Pancreas (tissue), 10 donors: ENCODE measurements at regions not wholly inside any gene's neighbourhood (a gene's known extent, or its start where the extent isn't known, plus 50 kb on each side); places are given as distances from the start of the nearest gene placed in this dataset.
A peak's percentile ranks its signal among the peaks of the same experiment; 100 is the strongest.

ENCODE experiments used
- ATAC-seq, 4 donors: fragments of 200-7000 bp; cut with Tn5 transposase; one replicate each; pipeline versions ENCODE4 v1.8.0 to v1.9.1; 2020; ENCODE audit warnings: mild to moderate bottlenecking in 4 of 4, moderate library complexity in 4 of 4
- DNase-seq, 6 donors: peaks; one replicate each; pipeline ENCODE4 v3.0.0-alpha.2; 2020
- FAIRE-seq: peaks from 2 replicates; lab custom pipeline; 2012; peaks lifted over from hg19 to GRCh38; lab: Jason Lieb, UNC
- H3K27ac ChIP-seq, 4 donors: fragments of 200-600 bp; sonication (generic); 1 replicate in 3 of 4; 2 replicates in 1 of 4; pipeline versions ENCODE4 v1.5.0 to v1.8.0; 2020
- H3K27me3 ChIP-seq, 4 donors: fragments of 200-600 bp; one replicate each; pipeline ENCODE4 v1.8.0; 2021
- H3K36me3 ChIP-seq, 3 donors: fragments of 200-600 bp; sonication (generic) in 1 of 3; one replicate each; pipeline versions ENCODE4 v1.5.0 to v1.8.0; 2020 to 2021
- H3K4me1 ChIP-seq, 3 donors: fragments of 200-600 bp; one replicate each; pipeline ENCODE4 v1.8.0; 2021
- H3K4me3 ChIP-seq, 4 donors: fragments of 200-600 bp; sonication (generic) in 2 of 4; one replicate each; pipeline versions ENCODE4 v1.5.0 to v1.8.0; 2020 to 2021
- H3K9me3 ChIP-seq, 4 donors: fragments of 200-600 bp; one replicate each; pipeline ENCODE4 v1.8.0; 2021
- CTCF ChIP-seq, 4 donors: fragments of 200-600 bp; sonication (generic) in 3 of 4; IDR thresholded peaks; one replicate each; pipeline versions ENCODE4 v1.5.0 to v1.8.0; 2021; ENCODE audit warnings: antibody characterized with exemption in 4 of 4
- WGBS, 2 donors: extraction: QIAGEN DNeasy Blood & Tissue Kit; methylation state at CpG; one replicate each; pipeline ENCODE4 v1.1.7; 2013; 5-methylcytosine and 5-hydroxymethylcytosine counted together
- intact Hi-C, 3 donors: fragments of 100-400 bp; cut with DNase I; formaldehyde crosslinking; loops; one replicate each; pipeline versions ENCODE4 v1.11.1 to v1.14.2; 2022
- donor health status: healthy with polysubstance abuse.
- donor health status: DM: no; HTN: no; CAD: no; lungs with moderate emphysema.
- donor health status: DM: no; HTN: no; CAD: no.
- donor health status: control.
- donor health status: control.
- donor health status: Bipolar disorder and iron deficiency.
- donor health status: DM: yes; HTN: yes; CAD: no.
- donor health status: DM: no; HTN: no; CAD: no.
- donor health status: DM: no; HTN: no; CAD: no.
- donor health status: DM: yes; HTN: yes; CAD: no.

DNA sequence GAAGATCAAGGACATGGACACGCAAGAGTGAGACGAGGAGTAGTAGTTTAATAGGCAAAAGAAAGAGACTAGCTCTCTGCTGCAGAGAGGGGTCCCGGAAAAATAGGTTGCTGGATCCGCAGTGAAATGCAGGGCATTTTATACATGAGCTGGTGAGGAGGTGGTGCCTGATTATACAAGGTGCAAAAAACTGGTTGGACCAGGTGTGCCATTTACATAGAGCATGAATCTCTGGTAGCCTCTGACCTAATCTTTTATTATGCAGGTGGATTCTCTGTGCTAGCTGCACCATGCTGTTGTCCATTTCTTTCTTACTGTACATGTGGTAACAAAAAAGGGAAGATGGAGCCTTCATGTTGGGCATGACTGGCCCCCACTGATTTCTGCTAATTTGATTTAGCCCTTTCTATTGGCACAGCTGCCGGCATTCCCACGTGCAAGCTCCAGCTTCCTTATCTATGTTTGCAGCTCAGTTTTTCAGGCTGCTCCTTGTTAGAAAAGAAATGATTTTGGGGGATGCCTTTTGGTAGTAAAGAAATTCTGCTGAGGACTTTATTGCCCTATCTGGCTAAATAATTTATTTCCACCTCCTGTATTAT is 548.1 kb downstream of the BRINP3 start:
- intact Hi-C loops, result no loop called here
- H3K4me1 ChIP-seq, result no peaks in the 10 kb centered on the region
- WGBS, 2 donors, result 41 to 42% methylated on average over 6 of the region's 6 CpGs
- ATAC-seq, result peak; percentile 40 to 86 (median 53)
- peak; percentile 33 to 63 (median 54) for DNase-seq
- FAIRE-seq, result no peak
- H3K36me3 ChIP-seq, result no peaks in the 10 kb centered on the region
- H3K4me3 ChIP-seq, result no peak overlapping the region
- TF ChIP-seq CTCF (IDR thresholded peaks at IDR 0.05), result no peak
- no peak overlapping the region for H3K27ac ChIP-seq
- no peaks in the 10 kb centered on the region for H3K27me3 ChIP-seq
- no peaks in the 10 kb centered on the region for H3K9me3 ChIP-seq

DNA sequence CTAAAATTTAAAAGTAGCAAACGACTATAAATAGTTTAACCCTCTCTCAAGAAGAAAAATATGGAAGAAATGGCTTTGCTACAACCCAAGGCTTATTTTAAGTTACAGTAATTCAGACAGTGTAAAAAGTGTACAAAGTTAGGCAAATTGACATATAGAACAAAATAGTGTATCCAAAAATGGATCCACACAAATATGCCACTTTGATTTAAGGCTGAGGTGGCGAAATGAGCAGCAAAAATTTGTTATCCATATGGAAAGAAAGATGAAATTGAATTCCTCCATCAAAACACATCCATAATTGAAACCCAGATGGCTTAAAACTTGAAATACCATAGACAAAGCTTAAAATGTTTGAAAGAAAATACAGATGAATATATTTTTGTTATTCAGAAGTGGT is 540.8 kb downstream of the BRINP3 start:
- WGBS, 2 donors, result 76 to 90% methylated on average over 2 of the region's 2 CpGs
- Histone ChIP-seq H3K4me3 (no peak overlapping the region), H3K27ac (no peak overlapping the region), H3K36me3 (no peaks in the 10 kb centered on the region), H3K4me1 (no peaks in the 10 kb centered on the region), H3K9me3 (no peaks in the 10 kb centered on the region), H3K27me3 (no peaks in the 10 kb centered on the region)
- intact Hi-C loops, result no loop called here
- FAIRE-seq, result no peak
- ATAC-seq, result no peak
- no peak for TF ChIP-seq CTCF (IDR thresholded peaks at IDR 0.05)
- no peak for DNase-seq

GRCh38 chr1:189939967-189940366 is 537.7 kb downstream of the BRINP3 start:
- DNase-seq, result no peak

DNA sequence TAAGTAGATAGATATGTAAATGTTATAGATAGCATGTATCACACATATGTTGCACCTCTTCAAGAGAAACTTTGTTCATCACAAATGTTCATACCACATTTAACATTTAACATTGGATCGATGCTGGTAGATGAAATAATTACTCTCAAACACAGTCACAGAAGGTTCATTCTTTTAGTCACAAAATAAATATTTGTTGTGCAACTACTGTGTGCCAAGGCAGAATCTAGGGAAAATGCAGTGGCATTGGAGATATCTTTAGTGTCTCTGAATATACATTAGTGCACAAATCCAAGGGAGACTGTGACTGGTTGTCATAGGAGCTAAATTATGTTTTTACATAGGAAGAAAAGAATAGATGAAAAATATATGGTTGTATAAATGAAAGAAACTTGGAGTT is 535.7 kb downstream of the BRINP3 start:
- Histone ChIP-seq H3K27ac (no peak overlapping the region), H3K4me1 (no peaks in the 10 kb centered on the region), H3K4me3 (no peak overlapping the region), H3K36me3 (no peaks in the 10 kb centered on the region), H3K9me3 (no peaks in the 10 kb centered on the region), H3K27me3 (no peaks in the 10 kb centered on the region)
- ATAC-seq, result no peak
- intact Hi-C loops, result no loop called here
- DNase-seq, result no peak
- 42 to 51% methylated on average over 1 of the region's 1 CpG for WGBS, 2 donors
- TF ChIP-seq CTCF (IDR thresholded peaks at IDR 0.05), result no peak
- FAIRE-seq, result no peak

More at GRCh38 chr1:189939967-189940366, 537.7 kb downstream of the BRINP3 start:
- Histone ChIP-seq H3K27me3 (no peaks in the 10 kb centered on the region), H3K4me1 (no peaks in the 10 kb centered on the region), H3K36me3 (no peaks in the 10 kb centered on the region), H3K27ac (no peak overlapping the region), H3K4me3 (no peak overlapping the region), H3K9me3 (no peaks in the 10 kb centered on the region)
- 24 to 26% methylated on average over 1 of the region's 1 CpG for WGBS, 2 donors
- no peak for ATAC-seq
- no peak for FAIRE-seq
- no peak for TF ChIP-seq CTCF (IDR thresholded peaks at IDR 0.05)
- intact Hi-C loops, result no loop called here

GRCh38 chr1:189958756-189959155 is 518.9 kb downstream of the BRINP3 start:
- DNase-seq, result no peak
- no peaks in the 10 kb centered on the region for H3K4me1 ChIP-seq
- H3K27ac ChIP-seq, result no peak overlapping the region
- no peaks in the 10 kb centered on the region for H3K27me3 ChIP-seq
- ATAC-seq, result no peak
- intact Hi-C loops, result no loop called here
- FAIRE-seq, result no peak
- H3K36me3 ChIP-seq, result no peaks in the 10 kb centered on the region
- no peak for TF ChIP-seq CTCF (IDR thresholded peaks at IDR 0.05)
- no peaks in the 10 kb centered on the region for H3K9me3 ChIP-seq
- 90 to 91% methylated on average over 1 of the region's 1 CpG for WGBS, 2 donors
- H3K4me3 ChIP-seq, result no peak overlapping the region
